GM12892 (cell line): ENCODE measurements at regions not wholly inside any gene's neighbourhood (a gene's known extent, or its start where the extent isn't known, plus 50 kb on each side); places are given as distances from the start of the nearest gene placed in this dataset.
"Not testable (repeated sequence)": the region's sequence is repeated elsewhere in the genome, so short reads cannot be mapped to it uniquely, and the experiment has no call there.

Experiments used
- POLR2A ChIP-seq: IDR thresholded peaks from 2 replicates; pipeline ENCODE4 v1.6.1; 2011; ENCODE audit warnings: low read depth, low read length, control low read depth
- POLR2AphosphoS5 ChIP-seq: IDR thresholded peaks from 2 replicates; pipeline ENCODE4 v1.6.1; 2011; ENCODE audit warnings: low read depth, low read length, control low read depth

DNA sequence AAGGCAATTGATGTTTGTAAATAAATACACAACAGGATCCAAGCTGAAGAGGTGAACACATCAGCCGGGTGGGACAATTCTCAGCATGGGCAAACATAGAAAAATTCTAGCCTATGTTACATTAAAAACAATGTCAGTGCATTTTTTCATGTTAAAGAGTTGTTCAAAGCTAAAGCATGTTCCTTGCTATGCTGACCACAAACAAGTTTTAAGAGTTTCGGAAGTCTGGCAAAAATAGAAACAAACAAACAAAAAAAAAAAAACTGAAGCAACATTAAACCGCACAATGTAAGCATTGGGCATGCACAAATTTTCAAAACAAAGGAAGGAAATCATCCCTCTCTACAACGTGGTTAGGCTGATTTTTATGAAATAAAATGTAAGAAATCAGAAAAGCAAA, 185.8 kb downstream of the FOXD4L6 start:
- not testable (repeated sequence) for TF ChIP-seq POLR2AphosphoS5, POLR2A
